ENCODE measurements at regions not wholly inside any gene's neighbourhood (a gene's known extent, or its start where the extent isn't known, plus 50 kb on each side); places are given as distances from the start of the nearest gene placed in this dataset.

DNA sequence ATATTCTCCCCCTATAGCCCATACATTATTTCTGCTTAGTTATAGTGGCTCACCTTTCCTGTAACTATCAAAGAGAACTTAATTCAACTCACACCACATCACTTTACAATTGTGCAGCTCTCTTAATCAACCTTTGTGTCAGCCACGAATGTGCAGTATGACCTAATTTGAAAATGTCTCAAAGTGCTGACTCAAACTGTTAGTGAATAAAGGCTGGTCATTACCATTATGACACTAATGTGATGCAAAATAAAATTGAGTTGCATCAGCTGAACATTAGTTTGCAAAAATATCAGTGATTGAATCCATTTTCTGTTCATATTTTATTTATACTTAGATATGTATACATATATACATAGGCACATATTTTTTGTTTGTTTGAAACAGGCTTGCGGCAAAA, 251.8 kb downstream of the MEIS1 start:
- no peaks in the 10 kb centered on the region for H3K9me3 ChIP-seq (replicated peaks in 1 of 11)
- no peaks in the 10 kb centered on the region for H3K36me3 ChIP-seq
- no peaks in the 10 kb centered on the region for H3K27me3 ChIP-seq
- no peak overlapping the region for H3K27ac ChIP-seq
- no peaks in the 10 kb centered on the region for H3K4me1 ChIP-seq
- no peak overlapping the region for H3K4me3 ChIP-seq
- H3K4me2 ChIP-seq: no peak overlapping the region
- no peak overlapping the region for H3K9ac ChIP-seq
- H4K20me1 ChIP-seq: no peaks in the 10 kb centered on the region
- no peak for TF ChIP-seq Cebpa-rat (IDR thresholded peaks at IDR 0.05)

DNA sequence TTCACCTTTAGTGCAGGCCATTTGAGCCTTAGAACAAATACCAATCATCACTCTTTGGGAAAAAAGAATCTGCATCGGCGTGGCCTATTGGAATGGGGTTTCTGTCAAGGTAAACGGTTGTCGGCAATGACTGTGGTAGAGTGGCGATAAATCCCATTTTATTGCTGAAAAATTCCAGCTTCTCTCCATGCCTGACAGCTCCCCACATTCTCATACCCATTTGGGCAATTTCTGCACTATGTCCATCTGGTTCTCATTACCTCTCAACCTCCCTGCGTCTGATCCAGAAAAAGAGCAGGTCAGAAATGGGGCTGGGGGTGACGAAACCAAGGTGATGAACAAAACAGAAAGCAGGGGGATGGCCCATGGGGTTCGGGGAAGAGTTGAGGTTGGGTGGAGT, 254.0 kb downstream of the MEIS1 start:
- Histone ChIP-seq H3K9me3 (replicated peaks in 1 of 11) (no peaks in the 10 kb centered on the region), H3K4me1 (no peaks in the 10 kb centered on the region), H3K27me3 (no peaks in the 10 kb centered on the region), H3K27ac (no peak overlapping the region), H3K4me3 (no peak overlapping the region), H3K9ac (no peak overlapping the region), H4K20me1 (no peaks in the 10 kb centered on the region), H3K4me2 (no peak overlapping the region), H3K36me3 (no peaks in the 10 kb centered on the region)
- no peak for TF ChIP-seq Cebpa-rat (IDR thresholded peaks at IDR 0.05)

DNA sequence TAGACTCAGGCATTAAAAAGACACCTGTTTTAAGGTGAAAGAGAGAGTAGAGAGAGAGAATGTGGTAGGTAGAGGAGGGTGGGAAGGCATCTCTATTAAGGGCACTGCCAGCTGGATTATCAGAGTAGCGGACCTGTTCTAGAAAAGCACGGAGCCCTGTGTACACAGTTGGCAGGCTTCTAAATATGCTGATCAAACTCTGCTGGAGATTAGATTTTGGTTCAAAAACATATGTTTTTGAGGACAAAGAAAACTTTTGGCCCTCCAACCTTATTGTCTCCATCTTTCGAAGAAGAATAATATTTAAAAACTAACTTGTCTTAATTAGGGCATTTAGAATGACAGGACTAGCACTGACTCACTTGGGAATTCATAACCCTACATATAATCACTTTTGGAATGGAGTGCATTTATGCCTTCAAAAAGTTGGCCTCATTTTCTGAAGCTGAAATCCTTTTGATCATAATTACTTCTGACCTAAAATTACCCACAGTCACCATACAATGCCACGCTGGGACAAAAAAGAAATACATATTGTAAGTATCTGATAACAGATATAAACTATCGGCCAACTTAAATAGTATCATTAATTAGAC, 254.6 kb downstream of the MEIS1 start:
- Histone ChIP-seq H4K20me1 (no peaks in the 10 kb centered on the region), H3K4me1 (no peaks in the 10 kb centered on the region), H3K9ac (no peak overlapping the region), H3K4me2 (no peak overlapping the region), H3K4me3 (no peak overlapping the region), H3K36me3 (no peaks in the 10 kb centered on the region), H3K27ac (no peak overlapping the region), H3K27me3 (no peaks in the 10 kb centered on the region), H3K9me3 (replicated peaks in 1 of 11) (no peaks in the 10 kb centered on the region)
- TF ChIP-seq Cebpa-rat (IDR thresholded peaks at IDR 0.05): no peak

DNA sequence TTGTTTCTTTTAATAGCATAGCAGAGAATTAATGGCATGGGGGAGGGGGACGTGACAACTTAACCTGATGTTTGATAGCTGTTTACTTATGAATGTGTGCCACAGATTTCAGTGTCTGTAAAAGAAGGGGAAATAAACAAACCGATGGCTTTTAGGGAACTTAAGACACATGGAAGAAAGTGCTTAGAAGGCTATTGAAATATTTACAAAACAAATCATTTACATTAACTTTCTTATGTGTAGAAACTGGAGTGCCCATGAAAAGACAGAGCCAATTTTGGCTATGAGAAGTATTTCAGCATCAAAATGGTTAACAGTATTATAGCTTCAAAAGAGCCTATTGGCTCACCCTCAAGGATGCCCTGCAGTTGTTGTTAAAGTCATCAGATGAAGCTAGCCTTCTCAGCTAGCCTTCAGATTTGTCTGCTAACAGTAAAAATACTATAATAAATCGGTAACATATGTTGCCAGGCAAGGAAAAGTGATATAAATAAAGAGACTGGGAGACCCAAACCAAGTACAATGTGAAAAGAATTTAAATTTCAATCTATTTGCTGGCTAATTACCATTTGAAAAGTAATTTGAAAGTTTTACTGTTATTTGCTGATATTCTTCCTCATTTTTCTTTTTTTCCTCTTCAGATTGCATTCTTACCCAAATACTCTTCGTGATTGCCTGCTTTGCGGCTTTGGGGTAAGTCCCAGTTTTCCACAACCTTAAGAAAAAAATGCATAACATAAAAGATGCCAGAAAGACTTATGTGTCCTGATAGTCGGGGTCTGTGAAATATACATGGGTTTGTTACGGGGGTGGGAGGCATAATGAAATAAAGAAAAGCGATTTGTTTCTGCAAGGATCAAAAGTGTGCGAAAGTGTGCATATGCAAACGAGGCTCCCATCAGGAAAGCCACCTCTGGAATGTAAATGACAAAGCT, 256.4 kb downstream of the MEIS1 start:
- TF ChIP-seq Cebpa-rat (IDR thresholded peaks at IDR 0.05): no peak
- H3K27ac ChIP-seq: no peak overlapping the region
- H3K36me3 ChIP-seq: no peaks in the 10 kb centered on the region
- no peaks in the 10 kb centered on the region for H3K27me3 ChIP-seq
- H3K9ac ChIP-seq: no peak overlapping the region
- H3K4me1 ChIP-seq: no peaks in the 10 kb centered on the region
- no peak overlapping the region for H3K4me3 ChIP-seq
- no peak overlapping the region for H3K4me2 ChIP-seq
- no peaks in the 10 kb centered on the region for H3K9me3 ChIP-seq (replicated peaks in 1 of 11)
- no peaks in the 10 kb centered on the region for H4K20me1 ChIP-seq

DNA sequence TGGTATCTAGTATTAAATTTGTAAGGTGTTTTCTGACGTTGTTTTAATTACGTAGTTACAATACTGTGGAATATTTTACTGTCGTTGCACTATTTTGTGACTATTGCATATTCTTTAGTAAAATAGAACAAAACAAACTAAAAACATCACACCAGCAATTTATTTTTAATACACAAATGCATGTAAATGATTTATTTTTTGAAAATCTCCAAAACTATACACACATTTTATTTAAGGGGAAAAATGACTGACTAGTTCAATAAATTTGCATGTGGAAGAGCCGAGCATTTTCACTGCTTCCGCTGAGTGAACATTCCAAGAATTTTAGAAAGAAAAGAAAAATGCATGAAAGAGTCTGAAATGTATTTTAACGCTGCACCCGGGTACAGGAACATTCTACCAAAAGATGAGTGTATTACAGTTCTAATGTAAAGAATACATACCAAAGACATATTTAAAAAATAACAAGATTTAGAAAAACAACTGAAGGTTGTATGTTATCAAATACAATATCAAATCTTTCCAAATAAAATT, 257.7 kb downstream of the MEIS1 start:
- Histone ChIP-seq H3K4me2 (no peak overlapping the region), H3K27me3 (no peaks in the 10 kb centered on the region), H3K9ac (no peak overlapping the region), H3K27ac (no peak overlapping the region), H3K36me3 (no peaks in the 10 kb centered on the region), H3K9me3 (replicated peaks in 1 of 11) (no peaks in the 10 kb centered on the region), H3K4me1 (no peaks in the 10 kb centered on the region), H3K4me3 (no peak overlapping the region), H4K20me1 (no peaks in the 10 kb centered on the region)
- no peak for TF ChIP-seq Cebpa-rat (IDR thresholded peaks at IDR 0.05)

DNA sequence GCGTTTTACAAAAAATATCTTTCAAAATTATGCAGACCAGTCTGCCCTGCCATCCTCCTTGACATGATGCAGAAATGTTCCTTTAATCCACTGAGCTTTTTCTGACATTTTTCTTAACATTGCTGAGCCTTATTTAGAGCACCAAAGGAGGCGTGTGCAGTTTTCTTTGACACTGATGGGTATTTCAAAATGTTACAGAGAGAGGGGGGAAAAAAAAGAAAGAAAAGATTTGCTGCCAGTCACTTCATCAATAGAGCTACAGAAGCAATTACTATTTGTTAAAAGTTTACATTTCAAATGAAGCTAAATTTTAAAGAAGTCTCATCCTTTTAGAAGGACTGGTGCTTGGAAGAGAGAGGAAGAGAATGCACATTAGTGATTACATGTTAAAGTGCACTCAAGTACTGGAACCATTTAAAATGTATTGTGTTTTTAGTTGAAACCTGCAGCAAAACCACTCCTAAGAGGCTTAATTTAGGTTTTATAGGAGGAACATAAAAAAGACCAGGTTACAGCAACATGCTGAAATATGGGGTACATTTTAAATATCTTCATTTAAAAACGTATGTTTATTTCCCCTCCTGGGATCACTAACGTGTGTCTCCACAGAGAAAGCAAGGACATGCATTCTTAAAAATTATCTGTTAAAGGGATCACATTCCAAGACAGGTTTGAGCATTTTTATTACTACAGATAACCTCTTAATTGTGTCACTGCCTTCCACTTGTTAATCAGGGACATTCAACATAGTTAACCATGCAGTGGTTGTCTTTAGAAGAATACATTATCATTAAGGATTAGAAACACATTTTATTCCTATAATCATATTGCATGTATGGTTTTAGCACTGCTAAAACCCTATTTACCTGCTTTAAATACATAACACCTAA, 258.4 kb downstream of the MEIS1 start:
- Histone ChIP-seq H4K20me1 (no peaks in the 10 kb centered on the region), H3K9ac (no peak overlapping the region), H3K27ac (no peak overlapping the region), H3K4me1 (no peaks in the 10 kb centered on the region), H3K27me3 (no peaks in the 10 kb centered on the region), H3K4me2 (no peak overlapping the region), H3K9me3 (replicated peaks in 1 of 11) (no peaks in the 10 kb centered on the region), H3K36me3 (no peaks in the 10 kb centered on the region), H3K4me3 (no peak overlapping the region)
- no peak for TF ChIP-seq Cebpa-rat (IDR thresholded peaks at IDR 0.05)

DNA sequence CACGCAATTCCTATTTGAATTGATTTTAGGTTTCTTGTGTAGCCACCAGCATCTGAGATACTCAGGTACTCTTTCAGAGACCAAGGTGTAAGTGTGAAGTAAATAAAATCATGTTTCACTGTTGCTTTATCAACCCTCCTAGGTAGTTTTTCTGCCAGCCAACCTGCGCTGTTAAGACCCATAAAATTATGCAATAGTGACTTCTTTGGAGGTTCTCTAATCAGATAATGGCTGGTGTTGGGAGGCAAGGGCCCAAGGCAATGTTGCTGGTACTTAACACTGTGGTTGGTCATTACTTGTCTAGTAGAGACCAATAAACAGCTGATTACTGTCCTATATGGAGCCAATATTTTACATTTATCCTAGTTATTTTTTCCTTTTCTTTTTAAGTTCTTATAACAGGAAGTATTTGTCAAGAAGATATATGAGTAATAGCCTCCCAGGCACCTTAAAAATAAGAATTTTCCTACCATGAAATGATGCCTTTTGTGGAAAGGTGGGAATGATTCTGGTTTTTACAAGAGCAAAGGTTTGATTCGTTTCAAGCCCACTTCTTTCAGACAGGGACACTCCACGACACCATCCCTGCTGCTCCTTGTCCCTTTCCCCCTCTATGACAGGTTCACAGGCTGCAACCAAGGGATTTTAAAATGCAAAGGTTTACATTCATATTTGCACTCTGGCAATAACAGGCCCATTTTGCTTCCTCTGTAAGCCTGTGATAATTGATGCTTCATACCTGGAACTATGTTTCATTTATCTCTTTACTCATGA, 259.3 kb downstream of the MEIS1 start:
- Histone ChIP-seq H4K20me1 (no peaks in the 10 kb centered on the region), H3K27ac (no peak overlapping the region), H3K4me3 (no peak overlapping the region), H3K36me3 (no peaks in the 10 kb centered on the region), H3K4me2 (no peak overlapping the region), H3K4me1 (no peaks in the 10 kb centered on the region), H3K27me3 (no peaks in the 10 kb centered on the region), H3K9ac (no peak overlapping the region), H3K9me3 (replicated peaks in 1 of 11) (no peaks in the 10 kb centered on the region)
- TF ChIP-seq Cebpa-rat (IDR thresholded peaks at IDR 0.05): no peak

DNA sequence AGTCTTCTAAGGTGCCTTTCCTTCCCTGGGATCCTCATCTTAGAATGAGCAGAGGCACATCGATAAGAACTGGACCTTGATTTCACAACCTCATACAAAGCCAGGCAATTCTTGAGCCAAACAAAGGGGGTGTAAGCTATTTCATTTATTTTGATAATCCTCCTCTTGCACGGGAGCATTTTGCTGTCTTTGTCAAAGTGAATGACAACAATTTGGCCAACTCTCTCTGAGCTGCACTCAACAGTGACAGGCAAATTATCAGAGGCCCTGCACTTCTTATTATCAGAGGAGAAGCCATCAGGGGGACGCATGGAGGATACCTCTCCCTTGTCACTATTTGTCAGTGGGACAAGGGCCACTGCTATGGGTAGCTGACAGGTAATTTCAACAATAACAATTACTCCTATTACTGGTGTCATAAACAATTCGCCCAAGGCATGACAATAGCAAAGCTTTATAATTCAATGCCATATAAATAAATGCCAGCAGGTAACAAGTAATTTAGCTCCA, 260.4 kb downstream of the MEIS1 start:
- TF ChIP-seq Cebpa-rat (IDR thresholded peaks at IDR 0.05): no peak
- H3K4me3 ChIP-seq: no peak overlapping the region
- no peak overlapping the region for H3K27ac ChIP-seq
- H3K4me2 ChIP-seq: no peak overlapping the region
- no peaks in the 10 kb centered on the region for H3K36me3 ChIP-seq
- no peaks in the 10 kb centered on the region for H3K9me3 ChIP-seq (replicated peaks in 1 of 11)
- no peak overlapping the region for H3K9ac ChIP-seq
- H4K20me1 ChIP-seq: no peaks in the 10 kb centered on the region
- H3K4me1 ChIP-seq: no peaks in the 10 kb centered on the region
- H3K27me3 ChIP-seq: no peaks in the 10 kb centered on the region

Measured in BLaER1 treated with 17β-estradiol and CSF1 and Interleukin-3, amounts not matched to agents 10 nM and 100 nM (cell line).